HG02870 (cell line): ENCODE measurements at regions not wholly inside any gene's neighbourhood (a gene's known extent, or its start where the extent isn't known, plus 50 kb on each side); places are given as distances from the start of the nearest gene placed in this dataset.

Source experiments
- ATAC-seq: cut with Tn5 transposase; IDR thresholded peaks from one replicate; pipeline ENCODE4 v1.9.1; 2021; ENCODE audit warnings: mild to moderate bottlenecking, moderate library complexity; ENCODE audit not compliant: unreplicated experiment

DNA sequence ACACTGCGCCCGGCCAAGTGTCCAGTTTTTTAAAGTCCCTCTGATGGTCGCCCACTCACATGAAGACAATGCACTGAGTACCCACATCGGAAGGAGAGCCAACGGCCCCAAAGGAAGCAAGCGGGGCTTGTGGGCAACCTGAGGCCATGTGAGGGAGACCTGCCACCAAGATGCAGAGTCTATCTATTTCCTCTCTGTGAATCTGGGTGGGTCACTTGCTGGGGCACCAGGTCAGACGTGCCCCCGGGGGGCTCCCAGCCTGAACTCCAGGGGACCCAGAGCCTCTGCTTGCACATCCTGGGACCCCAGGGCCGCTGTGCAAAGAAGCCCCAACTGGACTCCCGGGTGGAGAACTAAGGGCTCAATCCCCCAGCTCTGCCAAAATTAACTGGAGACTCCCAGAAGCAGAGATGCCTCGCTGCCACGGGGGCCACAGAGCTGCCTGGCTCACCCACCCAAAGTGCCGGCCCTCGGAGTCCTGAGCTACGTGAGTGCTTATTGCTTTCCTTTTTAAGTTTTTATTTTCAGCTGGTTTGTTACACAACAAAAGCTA, 106.4 kb downstream of the BRD1 start:
- ATAC-seq, result no peak

DNA sequence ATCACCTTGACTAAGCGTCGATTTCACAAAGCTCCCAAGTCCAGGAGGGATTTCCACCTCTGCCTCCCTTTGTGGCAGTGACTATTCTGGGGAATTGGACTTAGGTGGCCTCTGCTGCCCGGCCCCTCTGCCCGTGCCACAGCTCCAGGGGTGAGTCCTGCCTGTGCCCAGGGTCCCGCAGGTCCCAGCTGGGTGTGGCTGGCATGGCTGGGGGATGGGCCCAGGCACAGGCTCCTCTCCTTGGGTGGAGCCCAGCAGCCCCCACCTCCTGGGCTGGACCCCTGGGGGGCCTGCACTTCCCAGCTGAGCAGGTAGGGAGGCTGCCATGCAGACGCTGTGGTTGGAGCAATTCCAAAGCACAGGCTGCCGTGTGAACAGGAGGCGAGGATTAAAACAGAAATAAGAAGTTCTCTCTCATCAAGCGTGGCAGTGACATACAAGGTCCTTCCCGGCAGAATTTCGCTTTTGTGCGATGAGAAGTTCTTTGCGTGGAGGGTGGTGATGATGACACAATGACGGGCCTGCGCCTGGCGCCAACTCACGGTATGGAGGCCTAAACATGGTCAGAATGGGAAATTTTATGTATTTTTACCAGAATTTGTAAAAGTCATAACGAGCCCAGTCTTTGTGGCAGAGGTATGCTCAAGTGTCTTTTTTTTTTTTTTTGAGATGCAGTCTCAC, 107.3 kb downstream of the BRD1 start:
- no peak for ATAC-seq

DNA sequence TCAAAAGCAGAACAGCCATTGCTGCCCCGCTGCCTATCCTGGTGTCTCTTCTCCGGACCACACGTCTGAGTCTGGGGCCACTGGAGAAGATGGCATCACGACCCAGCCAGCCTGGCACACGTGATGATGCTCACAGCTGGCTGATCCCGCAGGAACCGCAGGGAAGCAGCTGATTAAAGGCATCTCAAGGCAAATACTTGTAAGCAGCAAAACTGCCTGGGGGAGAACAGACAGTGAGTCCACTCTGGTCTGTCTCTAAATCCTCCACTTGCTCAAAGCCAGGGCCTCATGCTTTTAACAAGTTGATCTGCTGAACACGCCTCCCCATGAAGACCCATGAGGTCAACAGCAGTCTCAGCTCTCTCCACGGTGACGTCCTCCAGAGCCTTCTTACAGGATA, 108.6 kb downstream of the BRD1 start:
- ATAC-seq, result no peak

DNA sequence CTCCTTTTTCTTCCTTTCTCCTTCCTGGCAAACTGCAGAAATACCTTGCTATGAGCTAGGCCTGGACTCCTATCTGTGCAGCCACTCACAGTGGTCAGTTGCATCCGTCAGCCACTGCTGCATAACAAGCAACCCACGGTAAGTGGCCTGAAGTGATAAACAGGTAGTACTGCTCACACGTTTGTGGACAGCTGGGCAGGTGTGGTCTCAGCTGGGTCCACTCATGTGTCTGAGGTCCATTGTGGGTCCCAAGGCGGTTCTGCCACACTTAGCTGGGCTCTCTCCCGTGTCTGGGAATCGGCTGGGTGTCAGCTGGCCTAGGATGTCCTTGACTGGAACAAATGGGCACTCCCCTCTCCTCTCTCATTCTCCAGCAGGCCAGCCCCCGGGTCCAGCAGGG, 109.3 kb downstream of the BRD1 start:
- no peak for ATAC-seq

DNA sequence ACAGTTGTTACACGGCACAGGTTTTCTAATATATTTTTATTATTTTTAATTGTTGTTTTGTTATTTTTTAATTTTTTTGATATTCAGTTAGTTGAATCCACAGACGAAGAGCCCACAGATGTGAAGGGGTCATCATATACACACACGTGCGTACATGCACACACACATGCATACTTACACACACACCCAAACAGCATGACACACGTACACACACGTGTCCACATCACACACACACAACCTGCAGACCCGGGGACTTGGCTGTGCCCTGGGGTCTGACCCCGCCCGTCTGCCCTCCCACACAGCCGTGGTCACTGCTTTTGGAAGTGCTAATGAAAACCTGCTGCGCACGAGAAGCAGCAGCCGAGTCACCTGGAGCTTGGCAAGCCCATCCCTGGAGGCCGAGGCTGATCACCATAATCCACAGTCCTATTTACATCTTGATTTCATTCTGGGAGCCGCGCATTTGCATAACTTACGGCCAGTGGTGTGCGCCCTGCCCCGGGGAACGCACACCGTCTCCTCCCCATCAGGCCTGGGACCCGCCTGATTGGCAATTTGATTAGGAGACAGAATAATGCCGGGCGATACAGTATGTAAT, 110.3 kb downstream of the BRD1 start:
- no peak for ATAC-seq

DNA sequence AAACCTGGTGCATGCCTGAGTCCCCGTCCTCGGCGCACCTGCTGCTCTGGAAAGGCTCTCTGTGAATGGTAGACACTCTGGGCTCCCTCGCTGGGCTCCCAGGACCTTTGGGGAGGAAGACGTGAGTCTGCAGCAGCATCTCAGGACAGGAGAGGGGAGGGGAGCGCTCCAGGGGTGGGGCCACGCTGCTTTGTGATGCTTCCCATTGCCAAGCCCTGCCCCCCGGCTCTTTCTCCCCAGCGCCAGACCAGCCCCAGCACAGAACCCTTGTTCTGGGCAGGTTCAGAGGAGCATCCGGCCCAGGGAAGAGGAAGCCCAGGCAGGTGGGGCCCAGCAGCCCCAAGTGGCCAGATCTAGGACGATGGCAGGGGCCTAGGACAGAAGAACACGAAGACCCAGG, 111.2 kb downstream of the BRD1 start:
- no peak for ATAC-seq

DNA sequence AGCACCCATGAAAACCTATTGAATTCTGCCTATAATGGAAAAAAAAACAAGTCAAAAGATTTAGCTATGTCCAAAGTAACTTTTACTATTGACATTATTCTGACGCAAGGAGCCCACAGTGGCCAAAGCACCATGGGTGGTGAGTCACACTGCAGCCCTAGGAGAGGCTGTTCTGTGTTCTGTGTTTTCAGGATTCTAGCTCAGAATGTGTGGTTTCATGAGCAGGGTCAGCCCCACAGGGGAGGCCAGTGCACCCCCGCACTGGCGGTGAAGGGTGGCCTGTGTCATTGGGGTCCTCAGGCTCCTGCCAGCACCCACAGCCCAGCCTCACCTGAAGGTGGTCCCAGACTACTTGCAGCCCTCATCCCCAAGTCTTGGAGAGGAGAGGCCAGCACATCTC, 112.2 kb downstream of the BRD1 start:
- ATAC-seq, result no peak

DNA sequence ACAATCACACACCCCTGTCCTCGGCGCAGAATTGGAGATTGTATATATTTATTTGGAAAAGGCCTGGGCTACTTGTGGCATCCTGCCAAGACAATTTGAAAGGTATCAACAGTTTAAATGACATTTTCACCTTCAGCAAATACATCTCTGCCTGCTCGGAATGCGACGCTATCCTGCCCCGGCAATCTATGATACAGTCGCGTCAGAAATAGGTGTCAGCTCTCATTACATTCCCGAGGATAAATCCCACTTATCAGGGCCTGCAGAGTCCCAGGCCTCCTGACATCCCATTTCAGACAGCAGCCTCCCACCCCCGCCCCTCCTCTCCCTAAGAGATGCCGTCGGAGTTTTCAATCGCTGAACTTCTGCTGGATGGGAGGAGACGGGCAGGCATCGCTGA, 114.7 kb downstream of the BRD1 start:
- no peak for ATAC-seq

DNA sequence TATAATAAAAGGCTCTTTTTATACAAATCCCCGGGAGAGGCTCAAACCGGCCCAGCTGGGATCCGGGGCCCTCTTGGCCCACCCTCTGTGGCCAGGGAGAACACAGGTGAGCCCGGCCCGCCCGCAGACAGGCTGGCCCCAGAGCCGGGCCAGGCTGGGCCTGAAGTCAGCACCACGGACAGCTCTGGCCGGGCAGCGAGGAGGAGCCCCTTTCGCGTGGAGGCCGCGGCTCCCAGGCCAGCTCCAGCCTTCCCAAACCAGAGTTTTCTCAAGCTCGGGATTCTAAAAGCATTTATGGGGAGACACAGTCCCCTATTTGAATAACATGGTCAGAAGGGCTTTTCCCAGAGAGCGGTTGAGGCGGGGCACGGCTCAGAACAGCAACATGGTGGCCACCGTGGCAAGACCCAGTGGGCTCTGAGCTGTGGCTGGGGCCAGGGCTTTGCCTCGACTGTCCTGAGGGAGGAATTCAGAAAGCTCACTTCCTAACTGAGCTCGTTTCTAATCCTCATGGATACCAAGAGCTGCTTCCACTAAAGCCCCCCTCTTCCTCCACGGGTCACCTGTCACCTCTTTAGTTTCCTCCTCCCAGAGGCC, 115.4 kb downstream of the BRD1 start:
- ATAC-seq, result no peak

DNA sequence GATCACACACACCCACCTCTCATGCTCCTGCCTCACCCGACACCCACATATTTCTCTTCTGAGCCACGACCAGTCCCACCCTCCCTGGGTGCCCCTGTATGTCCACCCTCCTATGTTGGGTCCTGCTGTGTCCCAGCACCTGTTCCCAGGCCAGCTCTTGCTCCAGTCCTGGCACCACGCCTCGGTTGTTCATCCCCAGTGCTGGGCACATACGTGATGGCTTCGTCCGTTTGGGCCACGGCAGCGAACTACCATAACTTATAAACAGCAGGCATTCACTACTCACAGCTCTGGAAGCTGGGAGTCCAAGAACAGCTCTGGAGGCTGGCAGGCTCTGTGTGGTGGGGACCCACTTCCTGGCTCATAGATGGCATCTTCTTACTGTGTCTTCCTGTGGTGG, 116.9 kb downstream of the BRD1 start:
- ATAC-seq, result no peak

DNA sequence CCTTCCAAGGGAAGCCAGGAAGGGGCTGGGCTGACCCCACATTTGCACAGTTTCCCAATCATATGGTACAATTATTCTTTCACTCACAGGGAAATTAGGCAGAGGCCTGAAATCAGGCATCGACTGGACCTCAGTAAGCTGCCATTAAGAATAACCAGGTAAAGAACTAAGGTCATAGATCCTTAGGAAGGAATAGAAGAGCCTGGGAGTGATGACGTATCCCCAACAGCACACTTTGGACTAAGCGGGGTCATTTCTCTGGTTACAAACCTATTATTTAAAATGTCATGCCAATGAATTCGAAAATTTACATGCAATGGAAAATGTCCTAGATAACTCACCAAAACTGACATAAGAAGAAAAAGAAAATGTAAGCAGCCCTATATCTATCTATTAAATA, 118.2 kb downstream of the BRD1 start:
- ATAC-seq, result no peak

DNA sequence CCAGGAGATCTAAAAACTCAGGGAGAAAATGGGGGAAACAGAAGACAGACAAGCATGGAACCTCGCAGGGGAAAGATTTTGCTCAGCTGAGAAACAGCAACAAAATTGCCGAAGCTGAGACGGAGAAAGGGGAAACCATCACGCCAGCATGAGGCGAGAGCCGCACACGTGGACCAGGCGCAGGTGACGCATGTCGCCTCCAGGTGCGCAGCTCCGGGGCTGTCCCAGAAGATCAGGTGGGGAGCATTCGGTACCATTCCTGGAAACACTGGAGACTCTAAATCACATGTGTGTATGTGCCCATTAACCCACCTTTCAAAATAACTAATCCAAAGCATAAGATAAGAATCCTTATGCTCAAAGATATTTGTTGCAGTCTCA, 121.7 kb downstream of the BRD1 start:
- ATAC-seq, result no peak

DNA sequence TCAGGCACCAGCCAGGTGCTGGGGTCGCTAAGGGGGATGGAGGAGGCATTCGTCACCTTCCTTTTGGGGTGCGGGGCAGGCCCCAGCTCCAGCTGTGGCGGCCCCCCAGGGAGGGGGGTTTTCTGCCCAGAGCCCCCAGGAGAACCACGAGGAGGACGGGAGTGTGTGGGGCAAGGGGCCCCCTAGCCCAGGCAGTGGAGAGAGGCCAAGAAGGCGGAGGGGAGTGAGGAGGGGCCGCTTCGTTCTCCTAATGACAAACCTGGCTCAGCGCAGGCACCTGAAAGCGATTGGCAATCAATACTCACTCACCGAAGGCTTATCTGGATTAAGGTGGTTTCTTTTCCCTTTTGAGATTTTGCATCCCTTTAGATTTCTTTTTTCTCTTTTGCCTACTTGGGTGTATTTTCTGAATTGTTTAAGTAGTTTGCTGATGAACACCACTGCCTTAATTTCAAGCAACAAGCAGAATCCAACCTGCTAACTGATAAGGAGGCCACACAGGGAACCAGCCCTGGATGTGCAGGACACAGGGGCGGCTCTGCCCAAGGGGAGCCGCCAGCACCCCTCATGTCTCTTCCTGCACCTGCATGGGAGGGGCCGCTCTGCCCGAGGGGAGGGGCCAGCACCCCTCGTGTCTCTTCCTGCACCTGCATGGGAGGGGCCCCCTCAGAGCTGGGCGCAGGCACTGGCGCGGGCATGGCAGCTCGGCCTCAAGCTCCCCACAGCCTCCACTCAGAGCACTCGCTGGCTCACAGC, 122.3 kb downstream of the BRD1 start:
- no peak for ATAC-seq

DNA sequence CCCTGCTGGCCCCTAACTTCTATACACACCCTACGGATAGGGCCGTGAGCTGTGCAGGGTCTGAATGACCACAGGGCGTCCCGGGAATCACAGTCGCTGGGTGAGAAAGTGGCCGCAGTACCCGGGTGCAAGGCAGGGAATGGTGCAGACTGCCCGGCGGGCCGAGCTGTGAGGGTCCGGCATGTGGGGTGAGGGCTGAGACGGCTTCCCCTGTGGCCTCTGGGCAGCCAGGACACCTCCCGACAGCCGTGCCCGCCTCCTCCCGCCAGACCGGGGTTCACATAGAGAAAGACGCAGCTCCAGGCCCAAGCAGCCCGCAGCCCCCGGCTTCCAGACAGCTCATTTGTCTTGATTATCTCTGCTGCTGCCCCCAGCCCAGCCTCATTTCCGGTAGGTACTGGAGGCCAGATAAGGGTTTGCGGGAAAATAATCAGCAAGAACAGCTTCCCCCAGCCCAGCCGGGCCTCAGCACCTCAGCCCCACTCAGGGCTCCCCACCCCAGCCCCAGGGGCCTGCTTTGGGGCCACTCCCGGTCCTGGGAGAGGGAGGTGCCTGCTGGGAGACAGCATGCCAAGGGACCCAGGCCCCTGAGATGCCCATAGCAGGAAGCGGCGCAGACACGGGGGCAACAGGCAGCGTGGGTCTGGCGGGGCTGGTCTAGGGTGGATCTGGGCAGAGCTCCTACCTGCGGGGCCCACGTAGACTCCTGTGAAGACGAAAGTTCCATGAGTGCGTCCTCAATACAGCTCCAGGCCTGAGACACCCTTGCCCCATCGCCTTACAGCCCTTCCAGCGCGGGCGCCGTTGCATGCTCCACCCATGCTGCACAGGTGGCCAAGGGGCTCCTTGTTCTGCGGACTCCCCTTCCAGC, 123.1 kb downstream of the BRD1 start:
- no peak for ATAC-seq

DNA sequence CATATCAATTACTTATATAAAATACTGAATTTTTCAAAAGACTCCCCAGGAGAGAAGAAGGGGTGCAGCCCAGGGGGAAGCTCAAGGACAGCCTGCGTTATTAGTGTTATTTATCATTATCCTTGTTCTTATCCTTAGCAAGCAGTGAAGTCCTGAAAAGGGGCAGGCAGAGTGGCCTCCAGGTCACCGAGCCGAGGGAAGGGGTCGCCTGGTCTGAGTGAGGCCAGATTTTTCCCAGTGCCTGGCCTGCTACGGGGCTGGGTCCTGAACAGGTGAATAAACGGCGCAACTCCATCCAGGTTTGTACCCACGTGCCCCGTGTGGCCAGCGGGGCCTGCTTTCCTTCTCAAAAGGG, 123.7 kb downstream of the BRD1 start:
- no peak for ATAC-seq

DNA sequence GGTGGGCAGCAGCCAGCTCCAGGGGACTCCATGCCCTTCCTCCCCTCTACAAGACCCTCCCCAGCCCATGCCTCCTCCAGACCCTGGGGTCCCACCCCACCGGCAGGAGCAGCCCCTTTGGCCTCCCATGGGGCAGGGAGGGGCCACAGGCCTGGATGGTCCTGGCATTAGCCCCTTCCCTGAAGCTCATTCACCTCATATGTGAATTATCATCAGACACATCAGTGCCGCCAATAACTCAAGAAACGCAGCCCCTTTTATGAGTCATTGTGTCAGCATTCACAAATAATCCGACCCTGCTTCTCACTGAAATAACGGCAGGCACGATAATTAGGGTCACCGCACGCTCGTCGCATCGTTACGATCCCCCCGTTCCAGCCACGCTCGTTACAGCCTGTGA, 124.2 kb downstream of the BRD1 start:
- no peak for ATAC-seq

DNA sequence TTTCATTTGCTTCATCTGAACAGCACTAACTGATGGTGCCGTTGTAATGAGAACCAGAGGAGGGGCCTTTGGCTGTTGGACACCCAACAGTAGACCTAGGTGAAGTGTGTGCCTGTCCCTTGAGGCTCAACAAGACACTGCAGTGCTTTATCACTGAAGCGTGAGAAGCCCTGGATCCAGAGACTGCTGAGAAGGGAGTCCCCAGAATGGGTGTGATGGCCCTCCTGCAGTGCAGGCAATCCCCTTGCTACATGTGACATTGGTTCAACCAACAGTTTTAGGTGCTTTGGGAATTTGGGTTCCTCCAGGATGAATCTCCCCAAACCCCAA, 125.6 kb downstream of the BRD1 start:
- ATAC-seq, result no peak

DNA sequence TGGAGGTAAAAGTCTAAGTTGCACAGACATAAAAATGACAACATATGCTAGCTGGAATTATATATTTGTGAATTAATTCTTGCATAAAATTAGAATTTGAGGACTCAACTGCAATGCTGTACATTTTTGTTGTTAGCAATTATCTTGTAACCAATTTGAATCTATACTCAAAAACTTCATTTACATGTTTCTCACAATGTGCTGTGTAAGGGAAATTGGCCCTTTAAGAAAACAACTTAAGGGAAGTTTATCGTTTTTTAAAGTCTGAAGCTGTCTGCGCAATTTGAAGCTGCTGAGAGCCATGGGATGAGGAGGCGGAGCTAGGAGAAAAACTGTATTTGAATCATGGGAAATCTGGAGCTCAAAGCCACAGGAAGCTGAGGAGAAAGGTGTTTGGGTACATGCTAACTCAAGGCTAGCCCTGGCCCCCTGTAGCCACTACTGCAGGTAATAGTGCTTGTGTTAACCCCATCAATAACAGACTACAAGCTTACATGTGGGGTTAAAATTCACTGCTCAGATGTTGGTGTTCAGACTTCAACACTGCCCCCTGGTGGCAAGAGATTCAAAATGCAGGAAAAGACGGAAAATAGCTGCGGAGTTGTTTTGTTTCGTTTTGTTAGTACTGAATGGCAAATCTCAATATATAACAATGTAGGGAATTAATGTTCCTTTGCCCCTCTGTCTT, 126.1 kb downstream of the BRD1 start:
- no peak for ATAC-seq

DNA sequence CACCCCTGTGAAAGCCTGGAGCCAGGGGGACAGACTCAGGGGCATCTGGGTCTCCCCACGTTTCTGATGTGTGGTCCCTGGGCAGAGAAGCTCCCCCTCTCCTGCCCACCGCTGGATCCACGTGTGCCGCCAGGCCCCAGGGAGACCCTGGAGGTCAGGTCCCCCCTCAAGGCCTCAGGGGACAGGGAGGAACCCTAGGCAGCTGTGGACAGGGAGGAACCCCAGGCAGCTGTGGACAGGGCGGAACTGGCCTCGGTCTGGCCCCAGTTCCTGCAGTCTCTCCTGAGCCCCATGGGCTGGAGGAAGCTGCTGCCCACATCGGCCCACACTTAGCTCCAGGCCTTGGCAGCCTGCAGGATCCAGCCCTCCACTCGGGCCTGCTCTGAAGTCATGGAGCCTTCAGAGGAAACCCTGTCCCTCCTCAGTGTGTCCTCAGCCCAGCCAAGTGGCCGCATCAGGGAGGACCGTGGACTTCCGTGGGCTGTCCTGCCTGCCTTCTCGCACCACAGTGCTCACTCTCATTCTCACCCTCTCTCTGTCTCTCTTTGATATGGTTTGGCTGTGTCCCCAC, 127.7 kb downstream of the BRD1 start:
- no peak for ATAC-seq

DNA sequence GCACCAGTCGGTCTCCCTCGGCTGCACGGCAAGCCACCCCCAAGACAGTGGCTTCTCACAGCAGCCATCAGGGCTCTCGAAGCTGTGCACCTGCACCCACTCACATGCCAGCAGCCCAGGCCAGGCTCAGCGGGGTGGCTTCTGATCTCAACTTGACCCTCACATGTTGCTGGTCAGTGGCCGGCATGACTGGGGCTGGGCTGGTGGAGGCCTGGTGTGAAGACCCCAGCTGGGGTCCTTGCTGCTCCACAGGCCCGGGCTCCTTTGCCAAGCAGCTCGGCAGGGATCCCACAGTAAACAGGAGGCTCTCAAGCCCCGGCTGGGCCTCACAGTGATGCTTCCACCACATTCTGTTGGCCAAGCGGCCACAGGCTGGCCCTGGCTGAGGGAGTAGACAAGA, 128.2 kb downstream of the BRD1 start:
- no peak for ATAC-seq
